Right forelimb (tissue), 1 donor: ENCODE measurements at regions not wholly inside any gene's neighbourhood (a gene's known extent, or its start where the extent isn't known, plus 50 kb on each side); places are given as distances from the start of the nearest gene placed in this dataset.
"Not testable (repeated sequence)": the region's sequence is repeated elsewhere in the genome, so short reads cannot be mapped to it uniquely, and the experiment has no call there.

Experiments
- DNase-seq: peaks from one replicate; pipeline ENCODE4 v3.0.0-alpha.2; 2018

DNA sequence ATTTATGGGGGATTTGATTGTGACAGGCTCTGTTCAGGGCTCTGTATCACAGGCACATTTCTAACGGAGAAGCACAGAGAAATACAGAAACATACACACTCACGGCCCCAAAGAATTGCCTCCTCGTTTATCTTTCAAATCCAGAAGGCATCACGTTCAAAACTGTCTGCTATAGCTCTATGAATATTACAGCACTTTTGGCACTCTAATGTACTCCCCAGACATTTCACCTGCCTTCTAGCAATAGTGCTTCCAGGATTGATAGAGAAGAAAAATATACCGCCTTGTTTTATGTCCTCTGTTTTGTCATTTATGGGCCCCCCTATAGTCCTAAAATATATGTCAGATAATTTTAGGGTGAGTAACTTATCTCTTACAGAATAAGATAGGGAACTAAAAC is 947.5 kb downstream of the ANKRD7 start:
- no peak for DNase-seq

DNA sequence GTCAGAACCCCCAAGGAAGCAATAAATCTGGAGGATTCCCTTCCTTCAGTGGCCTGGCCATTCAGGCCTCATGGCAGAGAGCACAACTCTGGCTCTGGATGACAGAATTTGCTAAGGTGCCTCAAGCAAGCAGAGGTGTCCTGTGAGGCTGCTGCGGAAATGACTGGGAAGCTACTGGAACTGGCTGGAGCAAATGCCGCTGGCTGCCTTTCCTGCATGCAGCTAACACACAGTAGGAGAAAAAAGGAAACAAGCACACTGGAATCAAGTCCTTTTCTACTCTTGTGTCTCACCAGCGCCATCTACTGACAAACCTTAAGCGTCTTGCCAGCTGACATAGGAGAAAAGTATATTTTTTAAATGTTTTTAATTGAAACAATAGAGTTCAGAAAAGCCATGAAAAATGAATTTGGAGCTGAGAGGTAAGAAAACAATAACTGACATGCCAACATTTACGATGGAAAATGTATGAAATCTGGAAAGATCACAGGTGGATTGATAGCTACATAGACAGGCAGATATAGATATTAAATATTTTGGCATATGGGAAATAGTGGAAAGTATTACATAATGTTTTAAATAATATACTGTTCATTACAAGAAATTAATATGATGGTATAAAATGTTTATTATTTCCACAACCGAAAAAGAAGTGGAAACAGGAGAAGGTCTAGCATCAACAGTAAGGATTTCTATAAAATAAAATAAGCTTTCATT is 951.6 kb downstream of the ANKRD7 start:
- peak; percentile 66 for DNase-seq

DNA sequence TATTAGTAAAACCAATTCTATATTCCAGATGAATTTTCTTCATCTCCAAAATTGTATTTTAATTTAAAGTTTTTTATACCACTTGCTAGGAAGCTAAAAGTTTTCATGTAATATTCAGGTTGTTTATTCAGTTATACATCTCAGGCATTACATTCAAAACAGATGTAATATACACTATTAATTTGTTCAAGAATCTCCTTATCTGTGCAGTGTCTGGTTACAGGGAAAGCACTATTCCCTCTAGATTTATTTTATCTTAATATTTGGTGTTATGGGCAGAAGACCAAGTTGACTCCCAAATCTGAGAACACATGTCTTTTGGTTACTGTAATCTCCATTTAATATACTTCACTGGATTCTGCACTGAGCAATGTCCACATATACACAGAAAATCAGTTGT is 953.4 kb downstream of the ANKRD7 start:
- DNase-seq: no peak

DNA sequence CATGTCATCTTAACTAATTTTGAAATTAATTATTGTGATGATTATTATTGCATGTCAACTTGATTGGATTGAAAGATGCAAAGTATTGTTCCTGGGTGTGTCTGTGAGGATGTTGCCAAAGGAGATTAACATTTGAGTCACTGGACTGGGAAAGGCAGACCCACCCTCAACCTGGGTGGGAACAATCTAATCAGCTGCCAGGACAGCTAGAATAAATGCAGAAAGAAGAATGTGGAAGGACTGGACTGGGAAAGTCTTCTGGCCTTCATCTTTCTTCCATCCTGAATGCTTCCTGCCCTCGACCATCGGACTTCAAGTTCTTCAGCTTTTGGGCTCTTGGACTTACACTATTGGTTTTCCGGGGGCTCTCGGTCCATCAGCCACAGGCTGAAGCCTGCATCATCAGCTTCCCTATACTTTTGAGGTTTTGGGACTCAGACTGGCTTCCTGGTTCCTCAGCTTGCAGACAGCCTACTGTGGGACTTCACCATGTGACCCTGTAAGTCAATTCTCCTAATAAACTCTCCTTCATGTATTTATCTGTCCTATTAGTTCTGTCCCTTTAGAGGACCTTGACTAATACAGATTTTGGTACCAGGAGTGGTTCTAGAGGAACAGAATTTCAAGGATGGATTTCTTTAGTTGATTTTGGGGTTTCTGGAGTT is 959.8 kb downstream of the ANKRD7 start:
- no peak for DNase-seq

DNA sequence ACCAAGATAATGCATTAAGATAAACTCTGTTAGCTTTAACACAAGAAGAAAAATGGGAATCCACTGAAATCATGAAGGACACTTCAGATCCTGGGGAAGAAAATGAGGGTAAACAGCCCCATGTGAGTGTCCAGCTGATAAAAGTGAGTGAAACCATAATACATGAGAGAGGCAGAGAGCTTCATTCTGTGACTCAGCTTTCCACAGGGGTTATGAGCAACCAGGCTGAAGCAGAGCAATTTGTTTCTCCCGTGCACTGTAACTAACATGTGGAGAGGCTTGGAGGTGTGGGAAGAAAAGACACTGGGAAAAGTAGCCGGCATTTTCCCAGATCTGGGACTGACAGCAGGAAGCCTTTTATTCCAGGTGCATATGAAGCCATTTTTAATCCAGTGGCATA is 971.7 kb downstream of the ANKRD7 start:
- DNase-seq: no peak

DNA sequence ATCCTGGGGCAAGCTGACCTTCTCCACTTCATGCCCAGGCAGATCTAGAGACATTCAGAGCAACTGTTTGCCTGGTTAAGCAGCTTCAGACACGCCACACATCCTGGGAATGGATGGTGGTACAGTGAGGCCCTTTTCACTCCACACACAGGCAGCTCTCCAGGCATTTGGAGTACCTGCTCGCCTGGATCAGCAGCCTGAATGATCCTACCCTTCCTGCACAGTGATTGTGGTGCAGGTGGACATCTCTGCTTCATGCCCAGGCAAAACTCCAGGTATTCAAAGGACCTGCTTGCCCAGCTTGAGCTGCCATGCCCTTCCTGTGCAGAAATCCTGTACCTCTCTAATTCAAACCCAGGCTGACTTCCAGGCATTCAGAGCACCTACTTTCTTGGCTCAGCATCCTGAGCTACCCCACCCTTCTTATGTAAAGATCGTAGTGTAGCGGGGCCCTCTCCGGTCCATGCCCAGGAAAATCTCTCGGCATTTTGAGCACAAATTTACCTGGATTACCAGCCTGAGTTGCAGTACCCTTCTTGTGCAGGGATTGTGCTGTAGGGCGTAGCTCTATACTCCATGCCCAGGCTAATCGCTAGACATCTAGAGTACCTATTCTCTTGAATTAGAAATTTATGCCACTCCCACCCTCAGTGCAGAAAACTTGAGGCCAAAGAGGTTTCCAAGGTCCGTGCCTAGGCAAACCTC is 972.8 kb downstream of the ANKRD7 start:
- DNase-seq: no peak

DNA sequence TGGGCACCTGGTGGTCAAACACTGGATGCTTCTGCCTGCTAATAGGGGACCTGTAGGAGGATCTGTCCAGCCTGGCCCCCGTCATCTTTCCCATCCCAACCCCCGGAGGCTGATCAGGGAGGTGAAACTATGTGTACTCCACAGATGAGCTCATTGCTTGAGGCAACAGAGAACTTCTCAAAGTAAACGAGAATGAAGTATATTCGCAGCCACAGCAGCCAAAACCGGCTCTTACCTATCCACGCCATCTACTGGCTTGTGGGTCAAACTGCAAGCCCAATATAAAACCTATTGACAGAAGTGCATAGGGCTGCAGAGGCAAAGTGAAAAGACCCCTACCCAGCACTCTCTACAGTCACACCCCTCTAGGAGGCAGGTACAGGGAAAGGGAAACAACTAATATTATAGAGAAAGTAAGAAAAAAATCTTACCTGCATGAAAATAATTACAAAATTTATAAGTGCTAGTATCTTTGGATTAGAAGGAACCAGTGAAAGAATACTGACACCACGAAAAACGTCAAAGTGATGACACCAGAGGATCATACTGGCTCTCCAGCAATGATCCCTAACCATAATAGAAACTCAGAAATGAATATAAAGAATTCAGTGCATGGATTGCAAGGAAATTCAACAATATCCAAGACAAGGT is 973.5 kb downstream of the ANKRD7 start:
- DNase-seq: no peak

DNA sequence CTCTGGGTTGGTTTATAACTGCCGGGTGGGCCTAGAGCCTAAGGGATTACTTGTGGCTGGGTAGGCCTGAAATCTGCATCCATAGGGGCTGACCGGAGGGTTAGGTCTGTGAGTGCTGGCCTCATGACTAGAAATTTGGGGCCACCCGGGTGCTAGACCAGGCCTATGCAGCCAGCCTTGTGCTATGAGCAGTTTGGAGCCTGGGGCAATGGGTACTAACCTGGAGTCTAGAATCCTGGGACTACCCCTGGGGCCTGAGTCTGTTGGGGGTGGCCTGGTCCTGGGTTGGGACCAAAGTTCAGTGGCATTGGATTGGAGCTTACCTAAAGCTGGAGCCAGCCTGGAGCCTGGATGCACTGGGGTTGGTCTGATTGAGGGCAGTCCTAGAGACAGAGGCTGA is 995.2 kb downstream of the ANKRD7 start:
- DNase-seq: no peak

DNA sequence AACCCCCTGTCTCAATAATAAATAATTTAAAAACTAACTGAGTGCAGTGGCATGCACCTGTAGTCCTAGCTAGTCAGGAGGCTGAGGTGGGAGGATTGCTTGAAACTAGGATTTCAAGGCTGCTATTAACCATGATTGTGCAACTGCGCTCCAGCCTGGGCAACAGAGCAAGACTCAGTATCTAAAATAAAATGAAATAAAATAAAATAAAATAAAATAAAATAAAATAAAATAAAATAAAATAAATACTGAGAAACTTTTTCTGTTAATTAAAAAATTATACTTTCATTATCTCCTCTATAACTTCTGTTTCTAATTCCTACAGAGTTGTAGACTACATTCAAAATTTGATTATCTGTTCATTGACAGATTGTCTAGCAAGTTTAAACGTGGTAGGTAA is 999.4 kb downstream of the ANKRD7 start:
- no peak for DNase-seq

DNA sequence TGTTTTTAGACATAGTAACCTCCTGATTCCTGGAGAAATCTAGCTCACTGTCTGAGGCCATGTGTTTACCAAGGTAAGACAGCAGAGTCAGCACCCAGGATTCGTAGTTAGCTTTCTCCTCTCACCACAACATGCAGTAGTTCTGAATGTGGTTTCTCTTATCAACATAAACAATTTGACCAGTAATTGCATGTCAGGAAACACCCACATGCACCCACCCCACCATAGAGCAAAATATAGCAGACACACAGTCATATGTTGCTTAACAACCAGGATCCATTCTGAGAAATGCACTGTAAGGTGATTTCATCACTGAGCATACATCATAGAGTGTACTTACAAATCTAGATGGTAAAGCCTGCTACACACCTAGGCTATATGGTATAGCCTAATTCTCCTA is 1004.0 kb downstream of the ANKRD7 start:
- no peak for DNase-seq

DNA sequence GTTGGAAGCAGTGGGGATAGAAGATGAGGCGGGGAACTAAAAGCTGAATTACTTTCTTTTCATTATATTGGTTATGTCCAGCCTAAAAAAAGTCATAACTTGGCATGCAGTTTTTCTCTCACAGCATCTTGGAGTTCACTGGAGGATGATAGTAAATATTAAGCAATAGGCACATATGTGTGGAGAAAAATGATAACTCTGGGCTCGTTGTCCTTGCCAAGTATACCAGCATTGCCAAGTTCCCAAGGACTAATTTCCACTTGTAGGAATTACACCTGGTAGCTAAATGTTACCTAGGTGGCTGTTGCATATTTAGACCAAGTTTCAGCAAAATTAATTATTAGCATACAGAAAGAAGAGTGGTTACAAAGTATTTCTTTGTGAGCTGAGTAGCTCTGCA is 1007.6 kb downstream of the ANKRD7 start:
- DNase-seq: no peak

DNA sequence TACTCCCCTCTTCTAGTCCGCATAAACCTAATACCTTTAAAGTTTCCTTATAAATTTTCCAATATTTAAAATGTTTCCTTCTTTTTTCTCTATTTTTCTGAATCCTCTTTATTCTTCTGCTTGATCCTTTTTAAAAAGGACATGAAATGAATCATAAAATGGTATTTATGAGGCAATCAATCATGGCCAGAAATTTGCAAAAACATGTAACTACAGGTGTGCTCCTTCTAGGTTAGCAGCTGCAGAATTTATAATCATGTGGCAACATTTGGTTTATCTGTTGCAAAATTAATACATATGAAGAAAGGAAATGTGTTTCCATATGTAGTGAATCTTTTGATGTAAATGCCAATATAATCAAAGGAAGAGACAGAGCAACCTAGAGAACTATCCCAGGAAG is 1008.5 kb downstream of the ANKRD7 start:
- DNase-seq: no peak

DNA sequence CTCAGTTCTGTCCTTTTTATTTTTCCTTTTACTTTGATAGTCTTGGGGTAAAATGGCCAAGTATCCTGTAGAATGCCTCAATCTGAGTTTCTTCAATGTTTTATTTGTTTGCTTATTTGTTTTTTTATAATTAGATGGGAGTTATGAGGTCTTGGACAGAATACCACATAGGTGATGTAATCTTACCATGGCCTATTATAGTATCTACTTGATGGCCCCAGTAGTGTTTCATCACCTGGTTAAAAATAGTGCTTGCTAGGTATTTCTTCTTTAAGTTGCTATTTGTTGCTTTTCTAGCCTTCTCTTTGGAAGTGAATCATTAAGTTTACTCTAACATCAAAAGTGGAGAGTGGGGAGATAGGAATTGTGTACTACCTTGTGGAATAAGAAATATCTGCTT is 1020.0 kb upstream of the KCND2 start:
- DNase-seq: no peak

DNA sequence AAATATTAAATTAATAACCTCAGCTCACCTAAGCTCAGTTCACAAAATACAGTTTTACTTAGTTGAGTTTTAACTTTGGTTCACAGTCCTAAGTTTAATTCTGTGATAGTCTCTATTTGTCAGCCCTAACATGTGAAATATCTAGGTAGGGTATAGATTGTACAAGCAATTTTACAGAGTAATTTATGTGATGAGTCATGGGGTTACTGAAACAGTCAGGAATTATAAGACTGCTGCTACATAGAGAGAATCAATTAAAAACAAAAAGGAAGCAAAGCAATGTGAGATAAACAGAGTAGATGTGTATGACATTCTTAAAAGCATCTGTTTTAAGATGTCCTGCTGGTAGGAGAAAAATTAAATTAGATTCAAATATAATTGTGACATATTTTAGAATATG is 1018.2 kb upstream of the KCND2 start:
- DNase-seq: no peak

DNA sequence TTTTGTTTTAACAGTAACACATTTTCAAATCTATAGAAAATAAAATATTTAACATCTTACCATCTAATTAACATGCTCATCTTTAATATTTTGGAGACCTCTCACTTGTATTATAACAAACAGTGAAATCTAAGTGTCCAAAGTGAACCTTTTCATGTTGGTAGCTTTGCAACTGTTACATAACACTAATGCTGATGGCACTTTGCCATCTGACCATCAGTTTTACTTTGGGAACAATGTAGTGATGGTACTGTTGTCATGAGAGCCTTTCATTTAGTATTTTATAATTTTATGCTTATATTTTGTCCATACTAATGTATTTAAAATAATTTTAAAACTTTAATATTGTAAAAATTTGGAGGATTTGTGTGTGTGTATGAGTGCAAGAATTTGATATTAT is 1017.0 kb upstream of the KCND2 start:
- no peak for DNase-seq

DNA sequence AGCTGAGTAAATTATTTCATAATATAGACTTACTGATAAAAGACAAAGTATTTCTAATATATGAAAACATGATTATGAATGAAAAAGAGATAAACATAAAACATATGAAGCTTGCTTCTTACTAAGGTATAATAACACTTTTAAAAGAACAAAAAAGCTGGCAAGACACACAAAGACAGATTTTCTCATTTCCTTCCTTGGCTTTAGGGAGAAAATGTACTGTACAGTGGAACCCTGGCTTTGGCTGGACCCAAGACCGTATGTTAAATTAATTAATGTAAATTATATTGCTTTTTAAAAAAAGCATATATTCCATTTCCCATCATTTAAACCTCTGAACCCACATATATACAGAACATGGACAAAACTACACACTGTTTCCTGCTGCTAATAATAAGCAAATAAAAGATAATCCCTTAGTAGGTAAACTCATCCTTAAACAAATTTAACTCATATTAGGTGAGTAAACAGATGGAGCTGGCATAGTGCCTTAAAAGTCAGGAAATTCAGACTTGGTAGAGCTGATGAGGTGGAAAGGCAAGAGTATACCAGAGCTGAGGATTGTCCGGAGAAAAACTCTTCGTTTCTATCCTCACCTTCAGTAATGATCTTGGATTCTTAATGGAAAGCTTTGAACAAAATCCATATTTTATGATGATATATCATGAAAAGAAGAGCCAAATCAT is 1016.4 kb upstream of the KCND2 start:
- DNase-seq: no peak

DNA sequence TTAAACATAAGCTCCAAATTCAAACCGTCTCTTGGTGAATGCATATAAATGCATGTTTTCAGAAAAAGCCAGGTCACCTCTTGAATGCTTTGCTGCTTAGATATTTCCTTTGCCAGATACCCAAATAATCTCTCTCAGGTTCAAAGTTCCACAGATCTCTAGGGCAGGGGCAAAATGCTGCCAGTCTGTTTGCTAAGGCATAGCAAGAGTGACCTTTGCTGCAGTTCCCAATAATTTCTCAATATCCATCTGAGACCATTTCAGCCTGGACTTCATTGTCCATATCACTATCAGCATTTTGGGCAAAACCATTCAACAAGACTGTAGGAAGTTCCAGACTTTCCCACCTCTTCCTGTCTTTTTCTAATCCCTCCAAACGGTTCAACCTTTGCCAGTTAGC is 1006.2 kb upstream of the KCND2 start:
- DNase-seq: not testable (repeated sequence)

DNA sequence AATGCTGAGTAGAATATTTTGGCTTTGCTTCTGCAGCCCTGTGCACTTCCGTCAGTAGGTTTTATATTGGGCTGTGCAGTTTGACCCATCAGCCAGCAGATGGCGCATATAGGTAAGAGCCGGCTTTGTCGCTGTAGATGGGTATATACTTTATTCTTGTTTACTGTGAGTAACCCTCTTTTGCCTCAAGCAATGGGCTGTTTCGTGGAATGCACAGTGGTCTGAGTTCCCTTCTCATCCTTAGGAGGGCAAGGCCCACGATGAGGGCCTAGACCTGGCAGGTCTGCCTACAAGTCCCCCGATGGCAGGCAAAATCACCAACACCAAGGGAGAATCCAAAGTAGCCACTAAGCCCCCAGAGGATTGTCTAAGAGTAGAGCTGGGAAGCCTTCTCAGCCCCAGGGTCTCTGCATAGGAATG is 1002.9 kb upstream of the KCND2 start:
- DNase-seq: no peak

DNA sequence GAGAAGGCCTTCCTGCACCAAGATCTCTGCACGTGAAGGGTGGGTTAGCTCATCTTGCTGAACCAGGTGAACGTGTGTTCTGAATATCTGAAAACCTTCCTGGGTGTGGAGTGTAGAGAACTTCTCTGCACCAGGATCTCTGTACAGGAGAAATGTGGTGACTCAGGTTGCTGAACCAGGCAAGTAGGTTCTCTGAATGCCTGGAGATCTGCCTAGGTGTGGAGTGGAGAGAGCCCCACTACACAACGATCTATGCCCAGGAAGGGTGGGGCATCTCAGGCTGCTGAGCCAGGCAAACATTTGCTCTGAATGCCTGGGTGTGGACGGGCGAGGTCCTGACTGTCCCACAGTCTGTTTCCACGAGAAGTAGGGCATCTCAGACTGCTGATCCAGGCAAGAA is 1002.3 kb upstream of the KCND2 start:
- DNase-seq: no peak

DNA sequence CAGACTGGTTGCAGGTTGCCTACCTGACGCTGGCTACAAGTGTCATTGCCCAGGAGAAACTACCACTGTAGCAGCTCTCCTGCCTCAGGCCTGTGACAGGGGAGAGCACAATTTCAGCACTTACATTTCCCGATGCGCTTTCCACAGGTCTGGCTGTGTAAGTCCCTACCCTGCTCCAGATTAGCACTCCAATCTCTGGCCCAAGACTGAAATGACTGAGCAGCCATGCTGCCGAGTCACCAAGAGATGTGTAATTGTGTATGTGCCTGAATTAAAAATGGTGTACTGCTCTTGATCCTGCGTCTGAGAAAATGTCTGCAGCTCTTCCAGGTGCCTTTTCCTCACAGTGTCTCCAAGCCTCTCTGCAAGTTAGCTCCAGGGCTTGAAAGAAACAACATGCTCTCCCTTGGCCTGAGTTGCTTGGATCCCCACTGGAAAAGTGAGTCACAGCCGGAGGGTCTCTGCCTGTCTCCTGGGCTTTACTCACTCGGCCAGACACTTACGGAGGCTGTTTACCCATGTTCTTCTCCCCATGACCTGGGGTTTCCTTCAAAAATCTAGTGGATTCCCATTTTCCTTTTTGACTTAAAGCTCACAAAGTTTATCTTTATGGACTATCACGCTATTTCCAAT is 1001.7 kb upstream of the KCND2 start:
- DNase-seq: no peak

DNA sequence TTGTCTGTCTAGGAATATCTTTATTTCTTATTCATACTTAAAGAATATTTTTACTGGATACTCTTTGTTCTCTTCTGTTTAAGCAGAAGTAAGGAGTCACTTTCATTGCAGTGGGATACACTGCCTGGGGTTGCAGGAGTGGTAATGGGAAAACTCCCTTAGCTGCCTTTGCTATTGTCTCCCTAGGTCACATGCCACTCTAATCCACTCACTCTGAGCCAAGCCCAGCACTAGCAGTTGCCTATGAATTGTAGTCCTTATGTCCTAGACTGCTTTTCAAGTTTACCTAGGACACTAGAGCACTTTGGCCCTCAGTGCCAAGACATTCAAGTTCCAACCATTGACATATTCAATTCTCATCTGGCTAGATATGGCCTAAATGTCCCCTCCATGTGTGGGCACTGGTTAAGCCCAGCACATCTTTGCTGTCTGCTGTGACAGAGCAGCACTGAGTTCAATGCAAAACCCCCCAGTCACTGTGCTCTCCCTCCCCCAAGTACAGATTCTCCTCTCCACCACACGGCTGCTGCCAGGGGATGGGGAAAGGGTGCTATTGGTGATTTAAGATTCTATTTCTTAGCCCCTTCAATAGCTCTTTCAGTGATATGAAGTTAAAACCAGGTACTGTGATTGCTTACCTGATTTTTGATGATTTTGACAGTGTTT is 991.7 kb upstream of the KCND2 start:
- no peak for DNase-seq

DNA sequence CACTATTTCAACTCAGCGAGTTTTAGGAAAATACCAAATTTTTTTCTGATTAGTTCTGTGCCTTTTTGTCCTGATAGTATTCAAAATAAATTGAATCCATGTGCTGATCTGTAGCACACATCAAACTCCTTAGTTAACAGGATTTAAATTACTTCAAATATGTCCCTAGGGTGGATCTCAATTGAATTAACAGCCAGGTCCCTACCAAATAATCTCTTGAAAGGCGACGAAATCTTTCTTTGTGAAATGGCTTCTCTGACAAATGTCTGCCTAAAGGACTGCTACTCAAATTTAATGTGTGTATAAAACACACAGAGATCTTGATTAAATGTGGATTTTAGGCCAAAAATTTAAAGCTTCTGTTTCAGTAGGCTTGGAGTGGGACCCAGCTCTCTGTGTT is 989.6 kb upstream of the KCND2 start:
- DNase-seq: no peak
